Thoracic aorta (tissue), 2 donors: ENCODE measurements at regions not wholly inside any gene's neighbourhood (a gene's known extent, or its start where the extent isn't known, plus 50 kb on each side); places are given as distances from the start of the nearest gene placed in this dataset.

Experiments used
- ATAC-seq: fragments of 150-250 bp; one replicate; pipeline ENCODE4 v1.8.0; 2017; ENCODE audit warnings: low read depth; ENCODE audit not compliant: insufficient number of reproducible peaks, low FRiP score
- DNase-seq: peaks from one replicate; pipeline ENCODE4 v3.0.0-alpha.2; 2020; ENCODE audit warnings: low spot score
- H3K27ac ChIP-seq, 2 donors: fragments of 200-600 bp; sonication (generic); 1 replicate in 1 of 2; 2 replicates in 1 of 2; pipeline ENCODE4 v1.5.1; 2016; ENCODE audit warnings: mild to moderate bottlenecking in 2 of 2, moderate library complexity in 2 of 2
- H3K27me3 ChIP-seq: fragments of 200-600 bp; sonication (generic); replicated peaks from 2 replicates; pipeline ENCODE4 v1.6.0; 2016; ENCODE audit warnings: mild to moderate bottlenecking; ENCODE audit not compliant: insufficient read depth
- H3K36me3 ChIP-seq: fragments of 200-600 bp; sonication (generic); one replicate; pipeline ENCODE4 v1.5.1; 2016
- H3K4me1 ChIP-seq, 2 donors: fragments of 200-600 bp; sonication (generic); 1 replicate in 1 of 2; 2 replicates in 1 of 2; pipeline versions ENCODE4 v1.5.1 to v1.6.0; 2016; ENCODE audit warnings: low read depth in 2 of 2, mild to moderate bottlenecking in 1 of 2; ENCODE audit not compliant: control insufficient read depth in 1 of 2
- H3K4me3 ChIP-seq: fragments of 200-600 bp; sonication (generic); 2 replicates; pipeline ENCODE4 v1.5.1; 2016; ENCODE audit warnings: mild to moderate bottlenecking
- H3K9me3 ChIP-seq: fragments of 200-600 bp; sonication (generic); 2 replicates; pipeline ENCODE4 v1.5.1; 2016
- TF ChIP-seq, protein P1 (sequence below): fragments of 200-600 bp; sonication (generic); IDR thresholded peaks from one replicate; pipeline ENCODE4 v1.5.1; 2019; ENCODE audit warnings: antibody characterized with exemption

DNA sequence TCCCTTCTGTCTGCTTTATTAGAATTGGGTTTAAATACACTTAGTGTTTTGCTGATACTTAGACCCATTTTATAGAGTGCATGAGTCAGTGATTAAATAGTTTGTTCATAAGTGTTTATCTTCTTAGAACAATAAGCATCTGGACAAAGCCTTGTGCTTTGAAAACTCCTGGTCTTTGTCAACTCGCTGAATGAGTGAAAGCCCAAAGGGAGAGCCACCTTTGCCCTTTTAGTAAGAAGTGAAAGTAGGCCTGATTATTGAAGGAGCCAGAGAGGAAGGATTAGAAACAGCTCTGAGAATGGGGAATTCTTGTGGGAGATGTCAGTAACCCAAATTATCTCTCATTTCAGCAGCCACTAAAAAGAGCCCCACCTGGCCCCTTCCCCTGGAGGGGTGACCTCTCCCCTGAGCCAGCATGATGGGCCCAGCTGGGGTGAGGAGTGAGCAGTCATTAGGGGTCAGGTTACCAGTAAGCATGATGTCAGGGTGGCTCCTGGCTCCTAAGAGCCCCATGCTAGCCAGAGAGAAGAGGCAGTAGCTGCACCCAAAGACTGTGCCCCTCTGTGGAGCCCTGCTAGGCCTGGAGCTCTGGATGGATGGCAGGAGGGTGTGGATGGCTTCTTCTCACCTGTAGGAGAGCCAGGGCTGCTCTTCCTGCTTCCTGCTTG is 125.1 kb upstream of the E2F8 start:
- no peak overlapping the region for H3K27ac ChIP-seq
- TF ChIP-seq, protein P1, sequence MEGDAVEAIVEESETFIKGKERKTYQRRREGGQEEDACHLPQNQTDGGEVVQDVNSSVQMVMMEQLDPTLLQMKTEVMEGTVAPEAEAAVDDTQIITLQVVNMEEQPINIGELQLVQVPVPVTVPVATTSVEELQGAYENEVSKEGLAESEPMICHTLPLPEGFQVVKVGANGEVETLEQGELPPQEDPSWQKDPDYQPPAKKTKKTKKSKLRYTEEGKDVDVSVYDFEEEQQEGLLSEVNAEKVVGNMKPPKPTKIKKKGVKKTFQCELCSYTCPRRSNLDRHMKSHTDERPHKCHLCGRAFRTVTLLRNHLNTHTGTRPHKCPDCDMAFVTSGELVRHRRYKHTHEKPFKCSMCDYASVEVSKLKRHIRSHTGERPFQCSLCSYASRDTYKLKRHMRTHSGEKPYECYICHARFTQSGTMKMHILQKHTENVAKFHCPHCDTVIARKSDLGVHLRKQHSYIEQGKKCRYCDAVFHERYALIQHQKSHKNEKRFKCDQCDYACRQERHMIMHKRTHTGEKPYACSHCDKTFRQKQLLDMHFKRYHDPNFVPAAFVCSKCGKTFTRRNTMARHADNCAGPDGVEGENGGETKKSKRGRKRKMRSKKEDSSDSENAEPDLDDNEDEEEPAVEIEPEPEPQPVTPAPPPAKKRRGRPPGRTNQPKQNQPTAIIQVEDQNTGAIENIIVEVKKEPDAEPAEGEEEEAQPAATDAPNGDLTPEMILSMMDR, result no peak

DNA sequence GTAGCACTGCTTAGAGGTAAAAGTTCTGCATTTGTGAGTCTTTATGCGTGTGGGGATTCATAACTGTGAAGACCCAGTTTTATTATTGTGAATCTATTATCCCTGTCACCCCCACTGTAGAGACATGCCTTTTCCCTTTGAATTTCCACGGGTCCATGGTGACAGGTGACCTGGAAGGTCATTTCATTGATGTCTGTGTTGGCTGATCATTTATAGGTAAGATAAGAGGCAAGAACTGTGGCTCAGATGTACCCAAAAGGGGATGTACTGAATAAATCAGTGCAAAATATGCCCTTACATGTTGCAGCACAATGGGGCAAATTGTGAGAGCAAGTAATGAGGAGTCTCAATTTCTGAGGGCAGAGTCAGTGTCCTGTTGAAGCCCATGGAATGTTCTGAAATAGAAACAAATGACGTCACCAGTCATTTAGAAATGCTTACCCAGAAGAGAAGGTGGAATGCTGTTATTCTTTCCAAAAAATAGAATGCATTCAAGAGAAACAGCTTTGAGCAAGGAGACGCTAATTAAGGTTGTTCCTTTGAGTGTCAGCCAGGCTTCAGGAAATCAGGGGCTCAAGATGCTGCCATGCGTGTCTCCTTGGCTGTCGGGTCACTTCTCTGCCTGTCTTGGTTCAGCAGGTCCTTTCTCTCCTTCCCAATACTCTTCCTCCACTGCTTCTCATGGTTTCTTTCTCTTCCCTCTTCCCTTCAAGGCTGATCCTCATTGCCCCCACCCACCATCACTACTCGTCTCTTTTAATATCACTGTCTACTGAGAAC is 118.7 kb upstream of the E2F8 start:
- Histone ChIP-seq H3K9me3 (no peaks in the 10 kb centered on the region), H3K4me3 (no peak overlapping the region), H3K36me3 (no peaks in the 10 kb centered on the region), H3K27ac (no peak overlapping the region), H3K27me3 (no peaks in the 10 kb centered on the region), H3K4me1 (peaks cover 7 to 18% of the 10 kb centered on the region in 2 donors)
- TF ChIP-seq, protein P1, result no peak
- DNase-seq, result no peak
- no peak for ATAC-seq

More for the DNA sequence above, 125.1 kb upstream of the E2F8 start:
- no peaks in the 10 kb centered on the region for H3K36me3 ChIP-seq
- H3K27me3 ChIP-seq, result no peaks in the 10 kb centered on the region
- no peaks in the 10 kb centered on the region for H3K9me3 ChIP-seq
- ATAC-seq (no peak), DNase-seq (no peak)
- peaks cover 6 to 14% of the 10 kb centered on the region in 2 donors for H3K4me1 ChIP-seq
- no peak overlapping the region for H3K4me3 ChIP-seq

DNA sequence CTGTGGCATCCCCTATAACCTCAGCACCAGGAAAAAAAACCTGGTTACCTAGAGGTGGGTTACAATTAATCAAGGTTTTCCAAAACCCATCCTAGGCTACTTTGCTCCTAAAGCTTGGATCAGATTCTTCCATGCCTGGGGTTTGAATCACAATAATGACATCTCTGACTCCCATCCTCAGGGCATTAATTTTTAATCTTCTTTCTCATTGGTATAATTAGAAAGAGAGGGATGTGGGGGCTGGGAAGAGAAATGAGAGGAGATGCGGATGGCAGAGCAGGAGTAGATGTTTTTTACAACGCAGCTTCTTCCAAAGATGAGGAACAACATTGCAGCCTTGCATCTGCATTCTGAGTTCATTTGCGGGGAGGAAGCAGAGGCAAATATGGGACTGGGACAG is 117.2 kb upstream of the E2F8 start:
- Histone ChIP-seq H3K27me3 (no peaks in the 10 kb centered on the region), H3K9me3 (no peaks in the 10 kb centered on the region), H3K4me1 (peaks cover 7 to 29% of the 10 kb centered on the region in 2 donors), H3K27ac (no peak overlapping the region), H3K4me3 (no peak overlapping the region), H3K36me3 (no peaks in the 10 kb centered on the region)
- TF ChIP-seq, protein P1, result no peak
- ATAC-seq, result no peak
- DNase-seq, result no peak

DNA sequence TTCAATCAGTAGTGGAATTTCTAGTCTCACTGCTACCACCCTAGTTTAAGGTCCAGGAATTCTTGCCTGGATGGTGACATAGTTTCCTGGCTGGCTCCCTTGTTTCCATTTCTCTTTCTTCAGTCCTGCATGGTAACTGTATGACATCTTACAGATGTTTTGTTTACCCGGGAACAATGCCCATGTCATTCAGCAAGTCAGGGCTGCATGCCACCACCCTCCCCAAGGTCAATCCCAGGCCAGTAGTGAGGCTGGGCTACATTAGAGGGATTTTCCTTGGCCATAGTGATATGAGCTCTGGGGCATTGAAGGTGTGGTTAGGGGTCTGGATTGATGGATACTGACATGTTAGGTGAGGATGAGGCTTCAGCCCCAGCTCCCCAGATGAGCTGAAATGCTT is 114.9 kb upstream of the E2F8 start:
- H3K36me3 ChIP-seq, result no peaks in the 10 kb centered on the region
- H3K4me3 ChIP-seq, result no peak overlapping the region
- no peak for DNase-seq
- no peaks in the 10 kb centered on the region for H3K9me3 ChIP-seq
- TF ChIP-seq, protein P1, result no peak
- no peak overlapping the region for H3K27ac ChIP-seq
- no peak for ATAC-seq
- H3K27me3 ChIP-seq, result no peaks in the 10 kb centered on the region
- H3K4me1 ChIP-seq, result peaks cover 7 to 29% of the 10 kb centered on the region in 2 donors

DNA sequence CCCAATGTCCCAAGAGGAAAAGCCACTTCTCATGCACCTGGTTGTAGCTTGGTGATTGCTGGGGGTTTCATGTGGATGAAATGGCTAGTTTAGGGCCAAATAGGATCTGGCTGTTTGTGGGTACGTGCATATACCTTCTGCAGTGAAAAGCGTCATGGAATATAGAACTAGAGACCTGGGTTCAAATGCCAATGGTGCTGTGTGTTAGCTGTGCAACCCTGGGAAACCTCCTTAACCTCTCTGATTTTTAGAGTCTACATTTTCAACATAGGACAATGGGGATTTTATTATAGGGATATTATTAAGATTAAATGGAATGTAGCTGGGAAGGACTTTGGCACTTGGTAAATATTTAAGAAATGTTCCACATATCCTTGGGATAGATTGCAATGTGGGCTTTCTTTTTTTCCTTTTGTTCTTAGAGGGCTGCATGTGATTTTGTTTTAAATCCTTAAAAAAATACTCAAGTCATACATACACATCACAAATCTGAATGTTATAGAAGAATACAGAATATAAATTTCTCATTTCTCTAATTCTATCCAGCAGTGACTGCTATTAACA is 112.6 kb upstream of the E2F8 start:
- Histone ChIP-seq H3K4me1 (peaks cover 7 to 29% of the 10 kb centered on the region in 2 donors), H3K27ac (no peak overlapping the region), H3K36me3 (no peaks in the 10 kb centered on the region), H3K9me3 (no peaks in the 10 kb centered on the region), H3K27me3 (no peaks in the 10 kb centered on the region), H3K4me3 (no peak overlapping the region)
- DNase-seq (no peak), ATAC-seq (no peak)
- TF ChIP-seq, protein P1, result no peak
